ENCODE measurements at regions not wholly inside any gene's neighbourhood (a gene's known extent, or its start where the extent isn't known, plus 50 kb on each side); places are given as distances from the start of the nearest gene placed in this dataset.
A peak's percentile ranks its signal among the peaks of the same experiment; 100 is the strongest.

DNA sequence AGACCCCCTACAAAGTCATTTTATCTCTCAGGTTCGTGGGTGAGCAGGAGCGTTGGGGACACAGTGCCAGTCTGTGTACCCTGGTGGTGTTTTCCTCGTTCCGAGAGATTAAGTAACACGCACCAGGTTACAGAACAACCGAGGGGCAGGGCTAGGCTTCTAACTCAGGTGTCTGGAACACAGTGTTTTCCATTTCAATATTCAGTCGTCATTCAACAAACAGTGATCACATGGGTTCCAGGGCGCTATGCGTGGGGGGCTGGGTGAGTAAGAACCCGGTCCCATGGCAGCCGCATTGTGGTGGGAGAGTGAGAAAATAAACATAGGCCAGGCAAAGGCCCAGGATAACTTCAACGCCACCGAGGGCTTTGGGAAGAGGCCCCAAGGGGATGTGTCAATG is 55.9 kb upstream of the RNU6ATAC start:
- WGBS, 2 donors = 83 to 90% methylated on average over 13 of the region's 13 CpGs
- DNase-seq = peak in 1 of 3 donors; percentile 40

DNA sequence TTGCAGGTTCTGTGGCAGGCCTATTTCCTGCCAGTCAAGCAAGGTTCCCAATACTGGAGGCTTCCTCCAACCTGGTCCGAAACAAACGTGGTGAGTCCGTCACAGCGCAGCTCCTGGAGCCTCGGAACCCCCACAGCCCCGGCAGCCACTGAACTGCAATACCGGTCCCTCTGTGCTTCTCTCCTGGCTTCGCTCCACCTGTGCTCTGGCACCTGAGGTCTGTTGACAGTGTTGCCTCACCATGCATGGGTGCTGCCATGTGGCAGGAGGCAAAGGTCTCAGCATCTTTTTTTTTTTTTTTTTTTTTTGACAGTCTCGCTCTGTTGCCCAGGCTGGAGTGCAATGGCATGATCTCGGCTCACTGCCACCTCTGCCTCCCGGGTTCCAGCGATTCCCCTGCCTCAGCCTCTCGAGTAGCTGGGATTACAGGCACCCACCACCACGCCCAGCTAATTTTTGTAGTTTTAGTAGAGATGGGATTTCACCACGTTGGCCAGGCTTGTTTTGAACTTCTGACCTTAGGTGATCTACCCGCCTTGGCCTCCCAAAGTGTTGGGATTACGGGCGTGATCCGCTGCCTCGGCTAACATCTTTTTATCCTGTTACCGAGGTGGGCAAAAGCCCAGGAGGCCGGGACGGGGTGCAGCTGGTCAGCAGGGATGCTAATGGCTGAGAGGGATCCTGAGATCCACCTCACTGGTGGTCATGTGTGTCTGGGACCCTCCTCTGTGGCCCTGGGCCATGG is 57.1 kb upstream of the RNU6ATAC start:
- 90 to 93% methylated on average over 23 of the region's 23 CpGs for WGBS, 2 donors
- Histone ChIP-seq H3K36me3 (ENCODE audit: control insufficient read depth in 4 of 4, insufficient read depth in 4 of 4, low read length in 4 of 4) (no peaks in the 10 kb centered on the region), H3K4me3 (no peak overlapping the region), H3K9ac (ENCODE audit: insufficient read depth in 1 of 2, low read length in 2 of 2) (no peak overlapping the region), H3K4me1 (ENCODE audit: control insufficient read depth in 5 of 5, insufficient read depth in 5 of 5, low read length in 5 of 5) (peaks cover 0 to 26% (median 5%) of the 10 kb centered on the region in 5 donors), H3K27me3 (ENCODE audit: control insufficient read depth in 3 of 3, insufficient read depth in 3 of 3, low read length in 2 of 3) (no peaks in the 10 kb centered on the region), H3K9me3 (ENCODE audit: control insufficient read depth in 4 of 4, insufficient read depth in 3 of 4, low read length in 3 of 4) (no peaks in the 10 kb centered on the region), H3K27ac (ENCODE audit: low read depth in 1 of 2, low read length in 1 of 2) (no peak overlapping the region)
- DNase-seq = peak in 1 of 3 donors; percentile 8
- ATAC-seq (ENCODE audit: insufficient read depth, low FRiP score) = no peak
- TF ChIP-seq, protein P1, sequence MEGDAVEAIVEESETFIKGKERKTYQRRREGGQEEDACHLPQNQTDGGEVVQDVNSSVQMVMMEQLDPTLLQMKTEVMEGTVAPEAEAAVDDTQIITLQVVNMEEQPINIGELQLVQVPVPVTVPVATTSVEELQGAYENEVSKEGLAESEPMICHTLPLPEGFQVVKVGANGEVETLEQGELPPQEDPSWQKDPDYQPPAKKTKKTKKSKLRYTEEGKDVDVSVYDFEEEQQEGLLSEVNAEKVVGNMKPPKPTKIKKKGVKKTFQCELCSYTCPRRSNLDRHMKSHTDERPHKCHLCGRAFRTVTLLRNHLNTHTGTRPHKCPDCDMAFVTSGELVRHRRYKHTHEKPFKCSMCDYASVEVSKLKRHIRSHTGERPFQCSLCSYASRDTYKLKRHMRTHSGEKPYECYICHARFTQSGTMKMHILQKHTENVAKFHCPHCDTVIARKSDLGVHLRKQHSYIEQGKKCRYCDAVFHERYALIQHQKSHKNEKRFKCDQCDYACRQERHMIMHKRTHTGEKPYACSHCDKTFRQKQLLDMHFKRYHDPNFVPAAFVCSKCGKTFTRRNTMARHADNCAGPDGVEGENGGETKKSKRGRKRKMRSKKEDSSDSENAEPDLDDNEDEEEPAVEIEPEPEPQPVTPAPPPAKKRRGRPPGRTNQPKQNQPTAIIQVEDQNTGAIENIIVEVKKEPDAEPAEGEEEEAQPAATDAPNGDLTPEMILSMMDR (IDR thresholded peaks at IDR 0.05; ENCODE audit: control extremely low read depth, extremely low read depth) = no peak

More for the DNA sequence above, 55.9 kb upstream of the RNU6ATAC start:
- Histone ChIP-seq H3K36me3 (ENCODE audit: control insufficient read depth in 4 of 4, insufficient read depth in 4 of 4, low read length in 4 of 4) (no peaks in the 10 kb centered on the region), H3K9me3 (ENCODE audit: control insufficient read depth in 4 of 4, insufficient read depth in 3 of 4, low read length in 3 of 4) (no peaks in the 10 kb centered on the region), H3K4me1 (ENCODE audit: control insufficient read depth in 5 of 5, insufficient read depth in 5 of 5, low read length in 5 of 5) (peaks cover 0 to 28% (median 6%) of the 10 kb centered on the region in 5 donors), H3K9ac (ENCODE audit: insufficient read depth in 1 of 2, low read length in 2 of 2) (no peak overlapping the region), H3K27ac (ENCODE audit: low read depth in 1 of 2, low read length in 1 of 2) (no peak overlapping the region), H3K4me3 (no peak overlapping the region), H3K27me3 (ENCODE audit: control insufficient read depth in 3 of 3, insufficient read depth in 3 of 3, low read length in 2 of 3) (no peaks in the 10 kb centered on the region)
- TF ChIP-seq, protein P1 (IDR thresholded peaks at IDR 0.05; ENCODE audit: control extremely low read depth, extremely low read depth) = no peak
- ATAC-seq (ENCODE audit: insufficient read depth, low FRiP score) = no peak

- TF ChIP-seq, protein P1 (IDR thresholded peaks at IDR 0.05; ENCODE audit: control extremely low read depth, extremely low read depth) = no peak
- no peaks in the 10 kb centered on the region for H3K9me3 ChIP-seq (ENCODE audit: control insufficient read depth in 4 of 4, insufficient read depth in 3 of 4, low read length in 3 of 4)
- H3K4me3 ChIP-seq = no peak overlapping the region
- no peak overlapping the region for H3K27ac ChIP-seq (ENCODE audit: low read depth in 1 of 2, low read length in 1 of 2)
- DNase-seq (peak in 1 of 3 donors; percentile 9), ATAC-seq (ENCODE audit: insufficient read depth, low FRiP score) (no peak)
- H3K27me3 ChIP-seq (ENCODE audit: control insufficient read depth in 3 of 3, insufficient read depth in 3 of 3, low read length in 2 of 3) = no peaks in the 10 kb centered on the region
- H3K4me1 ChIP-seq (ENCODE audit: control insufficient read depth in 5 of 5, insufficient read depth in 5 of 5, low read length in 5 of 5) = peaks cover 0 to 26% (median 4%) of the 10 kb centered on the region in 5 donors
- 76 to 86% methylated on average over 12 of the region's 12 CpGs for WGBS, 2 donors
- H3K36me3 ChIP-seq (ENCODE audit: control insufficient read depth in 4 of 4, insufficient read depth in 4 of 4, low read length in 4 of 4) = no peaks in the 10 kb centered on the region
- no peak overlapping the region for H3K9ac ChIP-seq (ENCODE audit: insufficient read depth in 1 of 2, low read length in 2 of 2)
These were observed 57.7 kb upstream of the RNU6ATAC start for GRCh38 chr9:134222018-134222573.
